Erythroblast (primary cell): ENCODE measurements at regions not wholly inside any gene's neighbourhood (a gene's known extent, or its start where the extent isn't known, plus 50 kb on each side); places are given as distances from the start of the nearest gene placed in this dataset.
A peak's percentile ranks its signal among the peaks of the same experiment; 100 is the strongest.
"Not testable (repeated sequence)": the region's sequence is repeated elsewhere in the genome, so short reads cannot be mapped to it uniquely, and the experiment has no call there.

ENCODE experiments used
- DNase-seq, 2 experiments: peaks; one replicate each; lab custom pipeline; 2025; lab: John Stamatoyannopoulos, UW
- GATA1 ChIP-seq: IDR thresholded peaks from 2 replicates; pipeline ENCODE4 v1.6.1; 2011; ENCODE audit warnings: low read depth, mild to moderate bottlenecking, control low read depth, low read length, moderate library complexity
- POLR2A ChIP-seq: IDR thresholded peaks from 2 replicates; pipeline ENCODE4 v1.6.1; 2011; ENCODE audit warnings: mild to moderate bottlenecking, low read length

DNA sequence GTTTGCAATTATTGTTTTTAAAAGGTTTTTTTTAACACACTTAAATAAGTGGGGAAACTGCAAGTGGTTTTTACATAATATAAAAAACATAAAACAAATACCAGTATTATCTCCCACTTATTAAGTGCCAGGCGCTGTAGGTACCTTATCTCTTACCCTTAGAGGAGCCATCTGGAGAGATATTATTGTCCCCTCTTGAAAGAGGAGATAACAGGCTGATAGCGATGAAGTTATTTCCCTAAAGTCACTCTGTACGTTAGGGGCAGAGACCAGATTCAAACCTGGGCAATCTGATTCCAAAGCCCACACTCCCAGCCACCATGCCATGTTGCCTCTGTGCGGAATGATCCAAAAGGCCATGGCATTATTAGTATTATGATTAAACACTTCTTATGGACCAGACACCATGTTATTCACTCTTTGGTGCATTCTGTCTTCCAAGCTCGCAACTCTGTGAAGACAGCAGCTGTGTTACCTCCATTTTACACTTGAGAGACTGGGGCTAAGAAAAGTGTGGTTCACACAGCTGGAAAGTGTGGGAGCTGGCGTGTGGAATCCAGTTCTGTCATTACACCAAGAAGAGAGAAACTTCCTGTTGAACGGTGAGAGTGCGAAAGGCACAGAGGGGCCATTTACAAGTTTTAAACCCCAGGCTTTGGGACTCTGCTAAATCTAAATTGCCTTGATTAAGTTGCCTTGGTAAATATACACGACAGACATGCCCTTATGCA, 79.9 kb upstream of the MITF start:
- peak in 1 of 2 experiments; percentile 63 for DNase-seq
- no peak for TF ChIP-seq GATA1
- no peak for TF ChIP-seq POLR2A

DNA sequence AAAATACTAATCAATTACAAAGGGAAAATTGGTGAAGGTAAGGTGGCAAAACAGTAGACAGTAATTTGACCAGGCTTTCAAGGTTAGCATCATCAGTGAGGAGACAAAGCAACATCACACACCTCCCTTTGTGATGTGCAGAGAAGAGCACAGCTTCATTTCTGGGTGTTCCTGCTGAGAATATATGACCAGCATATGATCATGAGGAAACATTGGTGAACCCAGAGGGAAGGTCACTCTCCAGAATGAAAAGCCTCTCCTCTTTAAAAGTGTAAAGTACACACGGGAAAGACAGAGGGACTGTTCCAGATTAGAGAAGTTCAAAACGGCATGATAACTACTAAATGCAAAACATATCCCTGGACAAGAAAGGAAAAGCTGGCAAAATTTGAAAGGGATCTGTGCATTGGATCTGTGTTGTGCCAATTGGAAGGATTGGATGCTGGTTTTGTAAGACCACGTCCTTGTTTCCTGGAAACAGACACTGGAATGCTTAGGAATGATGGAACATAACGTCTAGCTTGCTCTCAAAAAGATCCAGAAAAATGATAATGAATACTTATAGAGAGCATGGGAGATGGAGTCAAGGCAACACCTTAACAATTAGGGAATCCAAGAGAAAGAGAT, 80.6 kb upstream of the MITF start:
- TF ChIP-seq POLR2A (no peak), GATA1 (no peak)
- DNase-seq, result no peak

DNA sequence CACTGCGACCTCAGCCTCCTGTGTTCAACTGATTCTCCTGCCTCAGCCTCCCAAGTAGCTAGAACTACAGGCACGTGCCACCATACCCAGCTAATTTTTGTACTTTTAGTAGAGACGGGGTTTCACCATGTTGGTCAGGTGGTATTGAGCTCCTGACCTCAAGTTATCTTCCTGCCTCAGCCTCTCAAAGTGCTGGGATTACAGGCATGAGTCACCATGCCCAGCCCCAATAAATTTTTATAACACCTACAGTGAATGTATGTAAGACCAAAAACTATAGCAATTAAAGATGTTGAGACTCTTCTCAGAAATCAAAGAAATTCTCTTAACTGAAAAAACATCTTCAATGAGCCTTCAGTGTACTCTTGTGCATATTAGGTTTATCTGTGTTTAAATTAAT, 82.2 kb upstream of the MITF start:
- not testable (repeated sequence) for DNase-seq

DNA sequence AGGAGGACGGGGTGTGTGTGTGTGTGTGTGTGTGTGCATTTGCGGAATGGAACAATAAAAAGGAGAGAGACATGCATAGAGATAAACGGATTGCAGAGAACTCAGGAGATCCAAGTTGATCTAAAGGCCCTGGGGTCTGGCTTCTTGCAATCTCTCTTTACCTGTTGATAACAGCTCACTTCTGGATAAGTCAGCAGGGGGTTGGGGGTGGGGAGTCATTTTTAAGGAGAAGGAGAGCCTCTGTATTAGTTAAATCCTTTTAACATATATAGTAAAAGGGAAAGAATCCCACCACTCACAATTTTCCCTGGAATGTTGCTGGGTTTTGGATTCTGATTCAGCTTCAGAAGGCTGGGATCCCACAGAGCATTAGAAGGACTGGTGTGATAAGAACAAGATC, 87.5 kb upstream of the MITF start:
- no peak for DNase-seq
- TF ChIP-seq GATA1, result no peak
- no peak for TF ChIP-seq POLR2A

DNA sequence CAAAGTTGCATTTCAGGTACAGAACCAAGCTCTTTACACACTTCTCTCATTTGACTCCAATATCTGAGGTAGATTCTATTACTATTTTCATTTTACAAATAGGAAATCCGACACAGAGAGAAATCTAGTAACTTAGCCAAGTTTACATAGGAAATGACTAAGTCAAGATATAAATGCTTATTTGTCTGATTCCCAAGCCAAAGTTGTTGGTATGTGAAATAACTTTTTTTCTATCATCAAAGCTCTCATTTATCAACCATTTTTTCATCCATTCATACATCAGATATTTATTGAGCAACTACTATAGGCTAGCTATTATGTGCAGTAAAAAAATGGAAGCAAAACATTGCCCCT, 89.2 kb upstream of the MITF start:
- no peak for DNase-seq
- TF ChIP-seq GATA1 (no peak), POLR2A (no peak)

DNA sequence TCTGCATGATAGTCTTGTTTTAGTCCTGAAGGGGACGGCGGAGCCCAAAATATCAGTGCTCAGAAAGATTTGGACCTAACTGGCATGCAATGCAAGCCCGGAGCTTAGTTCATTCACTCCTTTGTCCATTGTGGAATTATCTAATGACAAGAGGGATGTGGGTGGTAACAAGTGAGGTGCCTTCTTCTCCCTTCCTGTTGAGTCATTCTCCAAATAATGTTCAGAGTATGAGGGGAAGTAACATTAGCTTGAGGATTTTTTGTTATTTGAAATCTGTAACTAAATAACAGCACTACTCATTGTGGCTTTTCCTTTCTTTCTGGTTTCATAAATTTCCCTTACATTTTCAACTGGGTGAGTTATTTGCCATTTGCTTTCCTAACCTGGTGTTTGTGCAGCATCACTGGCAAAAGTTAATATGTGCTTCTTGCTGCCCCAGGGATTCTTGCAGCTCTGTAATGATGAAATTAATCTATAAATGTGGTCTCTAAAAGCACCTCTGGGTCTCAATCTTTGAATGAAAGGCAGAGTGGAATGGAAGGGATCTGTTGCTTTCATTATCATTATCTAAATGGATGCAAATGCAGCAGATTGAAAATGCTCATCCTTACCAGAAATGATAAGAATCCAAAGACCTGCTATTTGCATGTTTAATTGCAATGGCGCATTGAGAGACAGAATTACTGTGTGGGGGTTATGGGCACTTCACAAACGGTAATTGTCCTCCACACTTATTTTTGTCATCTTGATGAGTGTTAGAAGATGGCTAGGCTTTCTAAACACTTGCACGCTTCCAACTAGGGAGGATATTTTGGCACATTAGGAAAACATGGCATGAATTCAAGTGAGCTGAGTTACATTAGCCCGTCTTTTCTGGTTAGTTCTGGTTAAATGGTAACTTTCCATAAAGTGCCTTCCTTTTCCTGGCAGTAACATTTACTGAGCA, 89.9 kb upstream of the MITF start:
- no peak for DNase-seq
- TF ChIP-seq POLR2A (no peak), GATA1 (no peak)

DNA sequence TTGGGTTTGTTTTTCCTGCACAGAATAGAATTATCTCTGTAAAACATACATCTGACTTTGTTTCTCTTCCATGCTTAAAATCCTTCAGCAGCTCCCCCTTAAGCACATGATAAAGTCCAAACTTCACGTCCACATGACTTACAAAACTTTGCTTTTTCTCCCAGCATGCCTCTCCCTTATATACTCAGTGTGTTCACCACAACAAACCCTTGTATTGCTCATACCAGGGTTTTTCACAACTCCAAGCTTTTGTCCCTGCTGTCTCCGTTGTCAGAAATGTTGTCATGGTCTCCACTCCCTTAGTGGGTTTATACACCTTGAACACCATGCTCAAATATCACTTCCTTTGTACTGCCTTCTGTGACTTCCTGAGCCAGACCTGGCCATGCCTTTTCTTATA, 91.1 kb upstream of the MITF start:
- DNase-seq, result no peak
- TF ChIP-seq POLR2A, result no peak
- no peak for TF ChIP-seq GATA1

DNA sequence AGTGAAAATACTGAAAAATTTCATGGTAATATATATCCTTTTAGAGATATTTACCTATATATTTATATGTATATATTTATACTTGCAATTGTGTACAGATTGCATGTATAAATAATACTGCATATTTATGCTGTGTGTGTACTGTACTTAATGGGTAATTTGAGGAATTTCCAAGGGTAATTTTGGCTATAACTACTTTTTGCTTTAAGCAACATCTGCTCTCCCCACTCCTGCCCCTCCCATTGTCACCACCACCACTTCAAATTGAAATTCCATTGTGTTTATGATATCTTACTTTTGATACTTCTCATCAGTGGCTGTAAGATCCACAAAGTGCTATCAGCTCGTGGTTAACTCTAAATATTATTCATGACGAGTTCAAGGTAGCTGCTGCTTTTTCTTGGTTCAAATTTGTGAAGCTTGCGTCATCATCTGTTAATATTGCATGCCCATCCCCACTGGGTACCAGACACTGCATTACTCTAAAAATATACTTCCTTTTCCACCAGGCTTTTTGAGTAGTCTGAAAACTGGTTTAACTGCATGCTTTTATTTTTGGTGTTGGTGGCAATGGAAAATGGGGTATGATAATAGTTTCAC, 91.7 kb upstream of the MITF start:
- TF ChIP-seq POLR2A, result no peak
- no peak for TF ChIP-seq GATA1

DNA sequence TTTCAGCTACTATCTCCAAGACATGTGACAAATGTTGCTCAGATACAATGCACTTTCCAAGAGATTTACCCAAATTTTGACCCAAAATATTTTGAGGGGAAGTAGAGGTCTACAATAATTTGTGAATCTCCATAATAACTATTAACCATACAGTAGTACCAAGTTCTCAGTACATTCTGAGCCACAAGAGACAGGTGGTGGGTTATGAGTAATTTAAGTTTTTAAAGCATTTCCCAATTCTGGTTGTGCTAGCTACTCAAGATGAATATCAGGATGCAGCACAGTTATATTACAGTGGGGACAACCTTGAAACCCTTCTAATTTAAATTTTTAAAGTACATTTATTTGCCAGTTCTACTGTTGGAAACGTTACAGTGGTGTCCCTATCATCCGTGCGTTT, 92.2 kb upstream of the MITF start:
- DNase-seq, result no peak
- no peak for TF ChIP-seq POLR2A
- no peak for TF ChIP-seq GATA1

More for the DNA sequence above, 91.7 kb upstream of the MITF start:
- no peak for DNase-seq

DNA sequence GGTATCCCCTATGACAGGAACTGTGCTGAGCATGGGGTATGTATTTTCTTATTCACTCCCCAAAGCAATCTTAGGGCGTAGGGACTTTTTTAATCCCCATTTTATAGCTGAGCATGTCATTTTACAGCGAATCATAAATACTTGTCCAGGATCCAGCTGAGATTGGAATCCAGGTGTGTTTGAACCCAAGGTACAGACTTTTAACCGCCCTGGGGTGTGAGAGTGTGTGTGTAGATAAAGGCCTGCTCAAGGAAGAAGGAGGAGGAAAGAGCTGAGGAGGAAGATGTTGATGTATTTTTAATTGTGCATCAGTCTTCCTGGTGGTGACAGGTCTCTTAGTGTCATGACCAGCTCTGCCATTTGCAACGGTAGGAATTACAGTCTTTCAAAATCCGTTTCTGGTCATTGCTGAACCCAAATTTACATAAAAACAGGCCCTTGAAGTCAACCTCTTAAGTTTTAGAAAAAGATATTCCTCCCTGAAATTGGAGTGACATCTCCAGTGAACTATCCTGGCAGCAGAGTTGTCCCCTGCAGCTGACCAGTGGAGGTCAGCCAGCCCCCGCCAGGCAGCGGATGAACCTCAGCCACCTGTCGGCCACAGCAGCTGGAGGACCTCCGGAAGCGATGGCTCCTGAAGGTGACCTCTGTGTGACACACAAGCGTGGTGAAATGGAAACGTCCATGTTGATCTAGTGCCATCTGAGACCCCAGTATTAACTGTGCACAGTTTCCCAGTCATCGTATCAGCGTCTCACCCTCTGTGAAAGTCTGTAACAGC, 92.8 kb upstream of the MITF start:
- TF ChIP-seq POLR2A (no peak), GATA1 (no peak)
- DNase-seq, result no peak

DNA sequence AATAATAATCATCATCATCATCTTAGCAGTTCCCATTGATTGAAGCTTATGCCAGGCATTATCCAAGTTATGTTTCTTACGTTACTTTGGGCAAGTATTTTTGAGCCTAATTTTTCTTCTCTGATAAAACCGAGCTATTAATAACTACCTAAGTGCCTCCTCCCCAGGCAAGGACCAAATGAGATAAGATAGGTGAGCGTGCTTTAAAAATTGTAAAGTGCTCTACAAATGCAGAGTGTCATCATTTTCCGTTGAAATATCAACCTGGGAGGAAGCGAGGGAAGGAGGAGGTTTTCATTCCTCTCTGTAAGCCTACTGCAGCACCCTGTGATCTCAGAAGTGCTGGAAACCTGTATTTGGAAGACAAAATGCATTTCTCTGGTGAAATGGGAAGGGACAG, 96.7 kb upstream of the MITF start:
- TF ChIP-seq GATA1, result no peak
- TF ChIP-seq POLR2A, result no peak
- DNase-seq, result no peak

DNA sequence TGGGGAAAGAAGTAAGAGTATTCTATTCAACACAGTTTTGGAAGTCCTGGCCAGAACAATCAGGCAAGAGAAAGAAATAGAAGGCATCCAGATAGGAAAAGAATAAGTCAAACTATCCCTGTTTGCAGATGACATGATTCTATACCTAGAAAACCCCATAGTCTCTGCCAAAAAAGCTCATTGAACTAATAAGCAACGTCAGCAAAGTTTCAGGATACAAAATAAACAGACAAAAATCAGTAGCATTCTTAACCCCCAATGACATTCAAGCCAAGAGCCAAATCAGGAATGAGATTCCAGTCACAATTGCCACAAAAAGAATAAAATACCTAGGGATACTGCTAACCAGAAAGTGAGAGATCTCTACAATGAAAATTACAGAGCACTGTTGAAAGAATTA, 99.4 kb upstream of the MITF start:
- no peak for TF ChIP-seq POLR2A
- TF ChIP-seq GATA1, result no peak
- DNase-seq, result no peak

DNA sequence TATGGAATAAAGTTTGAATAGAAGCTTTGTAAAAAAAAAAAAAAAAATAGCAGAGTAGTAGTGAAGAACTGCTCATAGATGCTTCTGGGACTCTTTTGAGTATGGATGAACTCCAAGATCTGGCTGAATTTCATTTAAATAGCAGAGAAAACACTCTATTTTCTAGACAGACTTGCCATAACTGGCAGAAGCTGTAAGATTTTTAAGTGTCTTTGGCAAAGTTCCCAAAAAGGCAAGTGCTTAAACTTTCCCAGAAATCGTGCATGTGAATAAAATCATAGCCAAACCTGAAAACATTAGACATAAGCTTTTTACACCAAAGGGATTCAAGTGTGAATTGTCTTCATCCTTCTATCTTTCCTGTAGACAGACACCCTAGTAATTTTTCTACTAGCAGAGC, 110.3 kb upstream of the MITF start:
- no peak for DNase-seq
- TF ChIP-seq POLR2A, result no peak
- no peak for TF ChIP-seq GATA1

DNA sequence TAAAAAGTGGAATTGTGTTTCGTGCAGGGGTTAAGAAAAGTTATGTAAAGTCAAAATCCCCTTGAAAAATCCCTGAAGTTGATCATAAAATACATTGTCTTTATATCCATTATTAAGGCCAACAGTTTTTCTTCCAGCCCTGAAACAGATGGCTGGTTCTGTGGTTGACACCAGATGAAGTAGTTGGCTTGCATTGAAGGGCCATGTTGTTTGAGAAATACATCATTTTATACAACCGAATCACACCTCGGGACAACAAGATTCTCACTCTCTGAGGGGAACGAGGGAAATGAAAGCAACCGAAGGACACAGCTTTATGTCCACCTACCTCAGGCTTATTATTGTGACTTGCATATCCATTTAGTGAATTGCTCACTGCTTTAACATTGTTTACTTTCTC, 126.0 kb upstream of the MITF start:
- no peak for DNase-seq
- no peak for TF ChIP-seq POLR2A
